ENCODE measurements at regions not wholly inside any gene's neighbourhood (a gene's known extent, or its start where the extent isn't known, plus 50 kb on each side); places are given as distances from the start of the nearest gene placed in this dataset.
"Not testable (repeated sequence)": the region's sequence is repeated elsewhere in the genome, so short reads cannot be mapped to it uniquely, and the experiment has no call there.

DNA sequence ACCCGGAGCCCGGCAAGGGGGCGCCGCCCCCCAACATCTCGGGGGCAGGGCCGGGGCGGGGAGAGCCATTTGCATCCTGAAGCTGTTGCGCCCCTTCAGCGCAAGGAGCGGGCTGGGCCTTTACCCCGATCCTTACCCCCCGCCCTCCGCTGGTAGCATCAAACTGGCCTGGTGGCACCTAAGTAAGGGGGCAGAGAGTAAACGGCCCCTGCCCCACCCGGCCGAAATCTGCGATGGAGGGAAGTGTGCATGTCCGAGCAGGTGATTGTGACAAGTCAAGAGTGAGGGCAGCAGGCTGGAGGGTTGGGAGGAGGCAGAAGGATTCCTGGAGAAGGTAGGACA is 101.2 kb downstream of the ESM1 start:
- no peak for DNase-seq (ENCODE audit: low spot score)

DNA sequence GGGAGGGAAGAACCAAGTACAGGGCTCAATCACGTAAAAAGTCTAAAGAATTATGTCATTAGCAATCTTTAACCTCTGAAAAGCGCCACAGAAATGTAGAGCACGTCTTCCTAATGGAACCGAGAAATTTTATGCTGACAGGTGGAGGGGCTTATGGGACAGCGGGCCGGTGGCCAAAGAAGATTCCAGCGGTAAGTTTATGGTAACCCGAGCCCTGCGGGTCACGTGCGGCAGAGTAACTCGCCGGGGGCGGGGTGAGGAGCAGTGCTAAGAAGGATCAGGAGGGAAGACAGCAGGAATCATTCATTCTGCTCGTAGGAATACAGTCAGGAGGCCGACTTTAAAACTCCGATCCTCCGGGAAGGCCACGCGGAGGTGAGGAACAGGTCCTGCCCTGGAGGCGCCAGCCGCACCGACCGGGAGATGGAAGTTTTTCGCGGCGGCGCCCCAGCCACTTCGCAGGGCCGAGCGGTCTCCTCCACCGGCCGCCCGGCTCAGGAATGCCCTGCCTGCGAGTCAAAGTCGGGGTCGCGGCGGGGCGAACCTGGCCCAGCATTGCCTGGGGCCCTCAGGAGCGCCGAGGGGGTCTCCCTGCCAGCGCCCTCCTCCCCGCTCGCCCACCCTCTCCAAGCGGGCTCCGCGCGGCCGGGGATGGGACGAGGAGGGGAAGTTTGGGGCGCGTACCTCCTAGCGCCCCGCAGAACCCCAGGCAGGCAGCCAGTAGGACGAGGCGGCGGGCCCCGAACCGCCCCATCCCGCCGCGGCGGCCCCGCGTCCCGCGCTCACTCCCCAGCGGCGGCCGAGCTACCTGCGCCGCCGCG is 101.8 kb downstream of the ESM1 start:
- peak; percentile 63 for DNase-seq (ENCODE audit: low spot score)

DNA sequence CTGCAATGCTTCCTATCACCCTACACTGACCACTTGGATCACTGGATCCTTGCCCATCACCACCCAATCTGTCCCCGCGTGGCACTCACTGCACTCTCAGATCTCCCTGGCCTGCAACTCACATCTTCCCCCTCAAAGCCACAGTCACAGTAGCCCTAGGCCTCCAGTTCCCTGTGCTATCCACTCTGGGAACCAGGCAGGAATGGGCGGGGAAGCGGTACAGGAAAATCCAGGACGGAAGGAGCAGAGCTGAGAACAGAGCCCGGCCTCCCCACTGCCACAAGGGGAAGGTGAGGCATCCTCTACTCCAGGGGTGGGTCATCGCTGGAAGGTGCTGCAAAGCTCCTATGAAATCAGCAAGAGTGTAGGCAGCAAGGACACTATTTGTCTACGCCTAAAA is 102.6 kb downstream of the ESM1 start:
- DNase-seq (ENCODE audit: low spot score), result no peak

DNA sequence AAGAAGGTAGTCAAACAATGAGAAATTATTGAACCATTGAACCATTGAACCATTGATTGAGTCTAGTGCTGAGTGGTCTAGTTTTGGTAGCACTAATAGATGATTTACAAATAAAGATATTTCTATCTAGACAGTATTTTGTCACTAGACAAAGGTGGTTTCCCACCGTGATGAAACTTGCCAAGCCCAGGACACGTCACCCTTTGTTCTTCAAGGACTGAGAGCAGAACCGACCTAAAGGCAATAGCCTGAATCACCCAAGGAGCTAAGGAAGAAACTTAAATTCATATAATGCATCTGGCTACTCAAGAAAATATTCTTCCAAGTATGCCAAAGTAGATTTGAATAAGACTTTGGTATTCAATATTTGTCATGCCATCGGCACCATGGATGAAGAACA is 103.3 kb downstream of the ESM1 start:
- DNase-seq (ENCODE audit: low spot score), result no peak

DNA sequence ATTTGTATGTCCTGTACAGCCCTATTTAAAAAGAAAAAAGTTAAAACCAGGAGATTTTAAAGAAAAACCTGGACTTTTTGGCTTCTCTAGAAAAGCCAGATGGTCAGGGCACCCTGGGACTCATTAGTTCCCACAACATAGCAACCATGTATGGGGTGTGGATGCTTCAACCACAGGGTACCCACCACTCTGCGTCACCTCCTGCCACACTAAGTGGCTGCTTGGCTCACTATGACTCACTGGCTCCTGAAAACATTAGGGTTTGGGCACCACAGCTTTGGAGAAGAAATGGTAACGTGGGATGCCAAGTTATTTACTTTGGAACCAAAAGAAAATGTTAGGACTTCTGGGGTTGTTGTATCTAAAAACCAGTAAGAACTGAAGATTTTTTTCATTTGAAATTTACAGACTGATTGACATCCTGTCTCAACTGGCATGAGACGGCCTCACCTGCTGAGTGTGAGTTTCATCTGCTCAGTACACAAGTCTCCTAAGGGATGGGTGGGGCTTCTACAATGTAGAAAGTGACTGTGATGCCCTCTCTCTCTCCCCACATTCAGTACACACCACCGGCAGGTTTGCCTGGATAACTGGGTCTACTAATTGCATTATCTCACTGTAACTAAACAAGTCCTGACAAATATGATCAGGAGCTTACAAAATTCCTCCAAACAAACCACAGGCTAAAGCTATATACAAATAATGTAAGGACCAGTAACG is 103.9 kb downstream of the ESM1 start:
- no peak for DNase-seq (ENCODE audit: low spot score)

DNA sequence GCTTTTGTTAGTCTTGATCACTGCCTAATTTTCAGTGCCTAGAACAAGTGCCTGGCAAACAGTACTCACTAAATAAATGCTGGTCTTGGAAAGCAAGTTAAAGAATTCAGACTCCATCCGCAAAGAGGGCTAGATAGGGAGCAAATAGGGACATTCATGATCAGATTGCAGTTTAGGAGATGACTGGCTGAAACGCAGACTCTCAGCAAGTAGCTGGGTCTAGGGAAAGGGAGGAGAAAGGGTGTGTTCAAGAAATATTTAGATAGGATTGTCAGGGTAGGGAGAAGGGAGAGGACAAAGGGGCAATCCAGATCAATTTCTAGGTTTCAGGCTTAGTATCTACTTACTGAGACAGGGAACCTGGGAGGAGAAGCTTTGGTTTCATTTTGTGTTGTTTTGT is 108.4 kb downstream of the ESM1 start:
- DNase-seq (ENCODE audit: low spot score), result no peak

DNA sequence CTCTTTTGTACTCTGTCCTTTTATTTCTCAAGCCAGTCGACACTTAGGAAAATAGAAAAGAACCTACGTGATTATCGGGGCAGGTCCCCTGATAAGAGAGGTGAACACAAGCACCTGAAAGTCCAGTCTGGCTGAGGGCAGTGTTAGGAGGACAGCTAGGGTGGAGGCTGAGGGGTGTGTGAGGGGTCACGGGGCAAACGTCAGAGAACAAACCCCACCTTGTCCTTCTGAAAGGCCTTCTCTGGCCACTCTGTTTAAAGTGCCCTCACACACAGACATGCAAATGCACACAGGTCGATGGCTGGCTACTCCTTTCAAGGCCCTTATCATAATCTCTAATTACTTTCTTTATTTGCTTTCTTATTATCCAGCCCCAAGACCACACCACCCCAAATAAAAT is 108.8 kb downstream of the ESM1 start:
- no peak for DNase-seq (ENCODE audit: low spot score)

DNA sequence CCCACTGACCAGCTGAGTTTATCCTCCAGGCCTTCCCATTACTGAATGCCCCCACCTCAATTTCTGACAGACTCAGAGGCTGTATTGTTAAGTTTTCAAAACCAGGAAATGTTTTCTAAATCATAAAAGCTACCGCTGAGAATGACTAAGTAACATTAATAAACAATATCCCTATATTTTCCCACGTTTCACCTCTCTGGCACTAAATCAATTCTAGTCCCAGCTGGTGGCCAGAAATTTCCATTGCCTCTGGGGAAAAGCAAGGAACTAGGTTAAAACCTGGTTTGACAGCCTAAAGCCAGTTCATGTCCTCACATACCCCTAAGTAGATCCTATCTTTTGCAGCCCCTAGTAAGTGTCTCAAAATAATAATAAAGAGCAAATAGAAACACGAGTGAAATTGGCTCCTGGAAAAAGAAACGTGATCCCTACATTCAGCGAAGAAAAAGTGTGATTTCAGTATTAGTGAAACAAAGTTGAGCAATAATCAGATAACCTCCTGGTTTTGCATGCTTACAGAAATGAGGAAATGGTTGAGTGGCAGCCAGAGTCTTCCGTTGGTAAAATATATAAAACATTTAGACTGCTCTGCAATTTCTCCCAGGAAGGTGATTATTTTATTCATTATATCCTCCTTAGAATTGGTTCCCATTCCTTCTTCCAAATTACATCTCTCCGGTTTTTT is 110.9 kb downstream of the ESM1 start:
- no peak for DNase-seq (ENCODE audit: low spot score)

DNA sequence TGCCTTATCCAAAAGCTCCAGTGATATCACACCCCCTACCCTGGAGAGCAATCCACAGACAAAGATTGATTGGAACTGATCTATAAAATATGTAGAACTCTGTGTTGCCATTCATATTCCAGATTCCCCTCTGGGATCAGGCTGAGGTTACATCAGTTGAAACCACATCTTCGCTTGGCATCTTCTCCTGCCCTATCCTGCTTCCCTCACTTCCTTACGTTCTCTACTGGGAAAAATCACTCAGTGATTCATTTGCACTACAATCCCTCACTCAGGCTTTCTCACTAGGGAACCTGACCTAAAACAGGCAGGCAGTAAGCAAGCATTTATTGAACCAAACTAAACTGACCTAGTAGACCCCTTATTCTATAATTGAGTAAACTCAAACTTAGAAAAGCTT is 111.7 kb downstream of the ESM1 start:
- DNase-seq (ENCODE audit: low spot score), result no peak

DNA sequence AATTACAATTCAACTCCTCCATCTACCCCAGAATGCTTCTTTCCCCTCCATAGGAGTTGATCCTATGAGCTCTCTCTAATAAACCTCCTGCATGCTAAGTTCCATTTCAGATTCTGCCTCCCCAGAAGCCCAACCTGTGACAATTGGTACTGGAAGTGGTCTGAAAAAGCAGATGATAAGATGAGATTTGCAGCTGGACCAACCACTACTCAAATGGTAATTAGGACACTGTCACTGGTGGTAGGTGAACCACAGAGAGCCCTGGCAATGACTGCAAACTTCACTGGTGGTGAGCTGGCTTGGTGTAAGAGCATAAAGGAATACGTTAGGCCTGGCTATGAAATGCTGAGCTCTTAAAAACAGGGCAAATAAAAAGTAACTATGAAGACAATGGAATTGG is 112.6 kb downstream of the ESM1 start:
- DNase-seq (ENCODE audit: low spot score), result no peak

DNA sequence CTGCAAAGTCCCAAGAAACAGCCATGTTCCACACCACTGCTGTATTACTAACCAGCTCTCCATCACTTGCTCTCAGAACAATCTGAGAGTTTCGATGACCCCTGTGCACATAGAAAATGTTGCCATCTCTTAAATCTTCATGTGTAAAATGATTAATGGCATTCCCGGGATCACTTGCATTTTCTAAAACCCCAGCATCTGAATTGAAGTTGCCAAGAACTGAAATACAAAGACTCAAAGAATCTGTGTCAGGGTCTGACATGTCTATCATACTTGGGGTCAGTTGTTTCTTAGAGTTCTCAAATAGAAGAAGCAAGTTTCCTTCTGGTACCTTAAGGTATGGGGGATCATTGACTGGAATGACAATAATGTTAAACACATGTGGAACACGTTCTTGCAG is 115.1 kb downstream of the ESM1 start:
- DNase-seq (ENCODE audit: low spot score), result no peak

DNA sequence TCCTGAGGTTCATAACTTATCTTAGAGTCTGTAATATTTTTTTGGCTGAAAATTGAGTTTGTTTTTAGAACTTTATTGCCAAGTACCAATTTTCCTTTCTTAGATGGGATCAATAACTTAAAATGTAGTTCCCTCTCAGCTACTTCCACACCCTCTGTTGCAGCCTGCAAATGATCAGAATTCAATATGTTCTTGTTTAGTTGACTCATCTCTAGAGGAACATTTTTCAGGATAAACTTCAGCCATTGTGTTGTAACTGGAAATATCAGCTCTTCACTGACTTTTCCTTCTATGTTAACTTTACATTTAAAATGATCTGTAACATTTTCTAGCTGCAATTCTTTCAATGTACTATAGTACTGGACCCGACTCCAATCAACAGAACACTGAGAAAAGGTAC is 115.7 kb downstream of the ESM1 start:
- no peak for DNase-seq (ENCODE audit: low spot score)

DNA sequence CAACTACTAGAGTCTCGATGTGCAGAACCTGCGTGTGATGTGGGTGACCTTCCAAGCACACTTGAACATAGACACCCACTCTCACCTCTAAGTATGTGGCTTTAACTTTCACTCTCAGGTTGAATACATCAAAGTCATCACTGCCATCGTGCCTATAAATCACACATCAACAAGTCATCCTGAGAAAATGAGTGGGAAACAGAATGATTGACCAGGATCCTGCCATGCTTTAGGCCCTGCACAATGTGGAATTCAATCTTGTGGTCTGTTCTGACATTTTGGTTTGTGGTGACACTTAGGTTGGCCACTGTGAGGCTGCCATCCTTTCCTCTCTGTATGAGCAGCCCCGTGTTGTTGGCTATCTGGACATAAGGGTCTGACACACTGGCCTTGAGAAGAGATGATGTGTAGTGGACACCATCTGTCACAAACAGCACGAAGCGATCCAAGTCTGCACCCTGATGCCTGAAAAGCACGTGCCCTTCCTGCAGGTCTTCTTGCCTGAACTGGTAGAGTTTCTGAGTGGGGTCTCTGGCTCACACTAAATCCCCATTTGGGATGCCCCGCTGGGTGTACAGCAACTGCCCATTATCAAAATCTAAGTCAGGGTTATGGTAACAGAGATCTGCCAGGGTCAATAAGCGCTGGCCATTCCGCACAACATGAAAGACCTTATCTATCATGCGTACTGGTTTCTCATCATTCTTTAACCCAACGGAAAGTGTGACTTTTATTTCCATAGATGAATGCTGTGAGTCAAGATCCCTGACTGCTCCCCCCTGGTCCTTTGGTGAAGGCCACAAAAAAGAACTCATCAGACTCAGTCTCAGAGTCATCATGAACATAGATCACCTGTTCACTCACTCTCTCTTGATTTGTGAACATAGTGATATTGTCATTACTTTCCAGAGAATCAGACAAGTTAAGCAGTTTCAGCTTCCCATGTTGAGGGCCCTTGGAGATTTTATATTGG is 116.6 kb downstream of the ESM1 start:
- no peak for DNase-seq (ENCODE audit: low spot score)

DNA sequence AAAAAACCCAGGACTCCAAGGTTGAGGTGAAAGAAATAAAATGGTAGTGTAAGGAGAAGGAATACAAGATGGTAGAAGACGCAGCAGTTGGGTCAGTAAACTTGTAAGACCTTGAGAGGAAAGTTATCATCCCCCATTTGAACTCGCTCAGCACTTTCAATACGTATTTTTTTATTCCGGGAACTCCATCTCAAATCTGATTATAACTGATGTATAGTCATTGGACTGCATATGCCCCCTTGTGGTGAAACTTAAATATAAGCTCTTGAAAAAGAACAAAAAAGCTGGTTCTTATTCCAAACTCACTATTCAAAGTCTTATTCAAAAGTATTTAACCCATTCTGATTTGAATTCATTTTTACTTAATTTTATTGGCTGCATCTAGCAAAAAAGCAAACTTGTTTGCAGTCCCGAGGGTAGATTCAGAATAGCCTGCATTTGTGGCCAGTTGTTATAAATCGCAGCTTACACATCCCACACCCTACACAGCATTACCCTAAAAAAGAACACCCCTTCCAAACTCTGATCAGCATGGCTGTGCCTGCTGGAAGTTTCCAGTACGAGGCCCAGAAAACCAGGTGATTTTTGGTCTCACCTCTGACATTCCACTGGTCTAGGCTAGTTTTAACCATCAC is 118.0 kb downstream of the ESM1 start:
- DNase-seq (ENCODE audit: low spot score), result no peak

DNA sequence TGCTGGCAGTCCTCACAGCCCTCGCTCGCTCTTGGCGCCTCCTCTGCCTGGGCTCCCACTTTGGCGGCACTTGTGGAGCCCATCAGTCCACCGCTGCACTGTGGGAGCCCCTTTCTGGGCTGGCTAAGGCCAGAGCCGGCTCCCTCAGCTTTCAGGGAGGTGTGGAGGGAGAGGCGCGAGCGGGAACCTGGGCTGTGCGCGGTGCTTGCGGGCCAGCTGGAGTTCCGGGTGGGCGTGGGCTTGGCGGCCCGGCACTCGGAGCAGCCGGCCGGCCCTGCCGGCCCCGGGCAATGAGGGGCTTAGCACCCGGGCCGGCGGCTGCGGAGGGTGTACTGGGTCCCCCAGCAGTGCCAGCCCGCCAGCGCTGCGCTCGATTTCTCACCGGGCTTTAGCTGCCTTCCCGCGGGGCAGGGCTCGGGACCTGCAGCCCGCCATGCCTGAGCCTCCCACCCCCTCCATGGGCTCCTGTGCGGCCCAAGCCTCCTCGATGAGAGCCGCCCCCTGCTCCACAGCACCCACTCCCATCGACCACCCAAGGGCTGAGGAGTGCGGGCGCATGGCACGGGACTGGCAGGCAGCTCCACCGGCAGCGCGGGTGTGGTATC is 120.4 kb downstream of the ESM1 start:
- DNase-seq (ENCODE audit: low spot score), result not testable (repeated sequence)

DNA sequence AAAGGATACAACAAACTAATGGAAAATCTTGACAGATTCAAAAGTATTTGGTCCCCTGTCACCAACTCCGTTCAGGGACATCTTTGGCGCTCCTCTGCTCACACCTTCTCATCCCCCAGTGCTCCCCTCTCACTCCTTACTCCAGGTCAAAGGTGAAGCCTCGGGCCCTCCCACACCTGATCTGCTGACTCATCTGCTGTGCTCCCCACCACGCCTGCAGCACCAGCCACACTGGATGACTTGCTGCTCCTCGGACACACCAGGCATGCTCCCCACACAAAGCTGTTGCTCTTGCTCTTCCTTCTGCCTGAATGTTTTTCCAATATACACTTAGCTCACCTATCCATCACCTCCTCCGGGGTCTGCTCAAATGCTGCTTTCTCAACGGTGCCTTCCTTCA is 123.4 kb downstream of the ESM1 start:
- no peak for DNase-seq (ENCODE audit: low spot score)

DNA sequence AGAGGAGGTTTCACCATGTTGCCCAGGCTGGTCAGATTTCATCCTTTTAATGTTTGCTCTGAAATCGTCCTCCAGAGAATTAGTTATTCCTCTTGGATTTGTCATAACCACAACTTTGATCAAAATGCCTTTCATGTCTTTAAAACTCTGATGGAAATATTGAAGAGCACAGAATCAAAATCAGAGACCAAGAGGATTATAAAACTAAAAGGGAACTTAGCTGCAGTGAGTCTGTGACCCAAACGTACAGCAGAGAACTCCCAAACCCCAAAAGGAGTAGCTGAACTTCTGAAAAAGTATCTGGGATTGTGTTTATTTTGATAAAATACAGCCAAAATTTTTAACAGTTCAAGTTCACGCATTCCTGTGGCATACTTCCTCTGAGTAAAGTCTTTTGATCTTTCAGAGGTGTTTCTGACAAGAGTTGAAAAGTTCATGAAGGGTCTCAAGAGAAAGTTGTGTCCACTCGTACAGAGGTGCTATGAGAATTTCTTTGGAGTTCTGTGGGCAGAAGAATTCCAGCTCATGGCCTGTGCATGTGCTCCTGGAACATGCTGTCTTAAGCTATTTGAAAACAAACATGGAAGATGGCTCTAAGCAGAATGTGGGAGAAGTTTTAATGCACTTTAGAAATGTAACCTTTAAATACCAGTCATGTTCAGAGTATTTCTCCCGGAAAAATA is 124.0 kb downstream of the ESM1 start:
- no peak for DNase-seq (ENCODE audit: low spot score)

DNA sequence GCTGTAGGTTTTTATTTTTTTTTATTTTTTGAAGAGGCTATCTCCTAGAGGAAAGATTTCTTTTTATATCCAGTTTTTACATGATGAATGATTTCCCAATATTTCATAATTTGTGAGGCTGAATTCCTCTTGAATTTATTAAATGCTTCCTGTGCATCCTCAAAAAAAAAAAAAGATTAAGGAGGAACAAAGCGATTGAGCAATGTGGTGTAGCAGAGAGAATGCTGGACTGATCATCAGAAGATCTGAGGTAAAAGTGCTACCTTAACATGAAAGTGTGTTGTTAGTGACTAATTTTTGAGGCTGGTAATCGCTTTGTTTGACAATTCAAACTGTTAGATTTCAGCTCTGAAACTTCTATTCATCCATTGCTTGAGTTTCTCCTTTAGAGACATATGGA is 125.1 kb downstream of the ESM1 start:
- no peak for DNase-seq (ENCODE audit: low spot score)

DNA sequence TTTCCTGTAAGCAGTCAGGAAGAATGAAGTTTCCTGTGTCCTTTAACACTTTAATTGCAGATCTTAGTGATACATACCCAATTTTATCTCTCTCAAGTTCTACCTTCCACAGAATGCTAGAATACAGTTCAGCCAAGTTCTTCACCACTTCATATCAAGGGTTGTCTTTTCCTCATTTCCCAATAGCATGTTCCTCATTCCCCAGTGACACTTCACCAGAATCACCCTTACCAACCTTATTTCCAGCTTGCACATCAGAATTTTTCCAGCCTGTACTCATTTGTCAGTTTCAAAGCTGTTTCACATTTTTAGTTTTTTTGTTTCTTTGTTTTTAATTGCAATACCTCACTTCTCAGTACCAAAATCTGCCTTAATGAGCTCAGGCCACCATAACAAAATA is 126.1 kb downstream of the ESM1 start:
- no peak for DNase-seq (ENCODE audit: low spot score)

DNA sequence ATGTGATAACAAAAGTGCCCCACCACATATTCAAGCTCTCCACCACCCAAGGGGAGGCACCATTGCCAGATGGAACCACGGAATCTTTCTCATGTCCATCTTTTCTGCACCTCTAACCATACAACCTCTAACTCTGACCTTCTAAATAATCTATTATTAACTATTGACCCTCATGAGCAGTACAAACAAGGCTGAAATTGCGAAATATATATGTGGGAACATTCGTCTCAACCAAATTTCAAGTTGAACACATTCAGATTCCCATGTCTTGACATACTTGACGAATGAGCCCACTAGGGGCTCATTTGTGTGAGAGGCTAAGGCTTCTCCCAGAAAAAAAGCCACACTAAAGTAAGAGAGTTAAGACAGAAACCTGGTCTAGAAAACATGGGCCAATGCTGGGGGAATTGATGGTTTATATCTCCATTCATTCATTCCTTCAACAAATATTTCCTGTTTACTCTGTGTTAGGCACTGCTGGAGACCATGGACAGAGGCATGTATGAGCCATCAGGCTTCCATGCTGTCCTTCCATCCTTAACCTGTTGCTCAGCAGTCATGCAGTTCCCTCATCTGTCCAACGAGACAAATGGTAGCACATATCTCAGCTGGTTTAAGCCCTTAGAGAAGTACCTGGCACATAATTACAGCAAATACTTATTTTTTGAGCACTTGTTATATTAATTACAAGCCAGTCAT is 130.4 kb downstream of the ESM1 start:
- DNase-seq (ENCODE audit: low spot score), result no peak
